GM13977 (cell line): ENCODE measurements at regions not wholly inside any gene's neighbourhood (a gene's known extent, or its start where the extent isn't known, plus 50 kb on each side); places are given as distances from the start of the nearest gene placed in this dataset.

ENCODE experiments used
- DNase-seq: peaks from one replicate; pipeline ENCODE4 v3.0.0; 2012; ENCODE audit warnings: low spot score
- CTCF ChIP-seq: IDR thresholded peaks from 2 replicates; pipeline ENCODE4 v1.5.1; 2012; ENCODE audit warnings: mild to moderate bottlenecking, control low read depth; ENCODE audit not compliant: insufficient read depth; ENCODE audit errors: extremely low read depth, missing control alignments
- in situ Hi-C: fragments of 300-500 bp; cut with MboI; formaldehyde crosslinking; loops from one replicate; pipeline ENCODE4 v1.12.0; 2022; ENCODE audit warnings: low sequenced_read_pairs, low pct_unique_long_range_greater_than_20kb, mixed read lengths, inconsistent platforms; ENCODE audit not compliant: unreplicated experiment

GRCh38 chr13:59343132-59343531, 820.6 kb downstream of the DIAPH3 start:
- TF ChIP-seq CTCF, result no peak
- in situ Hi-C loops, result loop anchor here (25.0 kb wide), 1 partner anchor 106 kb away; no protein-coding TSS in a partner anchor
- no peak for DNase-seq

GRCh38 chr13:59343993-59344822, 819.5 kb downstream of the DIAPH3 start:
- TF ChIP-seq CTCF, result no peak

GRCh38 chr13:59345311-59345710, 818.4 kb downstream of the DIAPH3 start:
- no peak for TF ChIP-seq CTCF
- DNase-seq, result no peak
- in situ Hi-C loops, result loop anchor here (25.0 kb wide), 1 partner anchor 108 kb away; no protein-coding TSS in a partner anchor

More at GRCh38 chr13:59343993-59344822, 819.5 kb downstream of the DIAPH3 start:
- no peak for DNase-seq
- in situ Hi-C loops, result loop anchor here (25.0 kb wide), 1 partner anchor 107 kb away; no protein-coding TSS in a partner anchor

GRCh38 chr13:59346999-59347723, 816.6 kb downstream of the DIAPH3 start:
- no peak for TF ChIP-seq CTCF
- no peak for DNase-seq
- in situ Hi-C loops, result loop anchor here (25.0 kb wide), 1 partner anchor 110 kb away; no protein-coding TSS in a partner anchor

- no peak for DNase-seq
- in situ Hi-C loops, result loop anchor here (25.0 kb wide), 1 partner anchor 111 kb away; no protein-coding TSS in a partner anchor
- no peak for TF ChIP-seq CTCF
Measured at GRCh38 chr13:59348617-59349016, 815.1 kb downstream of the DIAPH3 start.

GRCh38 chr13:59352600-59352999, 811.1 kb downstream of the DIAPH3 start:
- in situ Hi-C loops, result no loop called here

More at GRCh38 chr13:59352600-59352999, 811.1 kb downstream of the DIAPH3 start:
- no peak for TF ChIP-seq CTCF
- DNase-seq, result no peak
